ENCODE measurements at regions not wholly inside any gene's neighbourhood (a gene's known extent, or its start where the extent isn't known, plus 50 kb on each side); places are given as distances from the start of the nearest gene placed in this dataset.

- no peak overlapping the region for H3K27ac ChIP-seq
- no peak overlapping the region for H3K4me3 ChIP-seq
These were observed 133.3 kb downstream of the MGAT5B start for GRCh38 chr17:77001487-77001886.

- H3K27ac ChIP-seq, result no peak overlapping the region
- H3K4me3 ChIP-seq, result no peak overlapping the region
These were observed 134.2 kb downstream of the MGAT5B start for GRCh38 chr17:77002103-77003045.

- Histone ChIP-seq H3K27ac (no peak overlapping the region), H3K4me3 (no peak overlapping the region)
These were observed 135.5 kb downstream of the MGAT5B start for GRCh38 chr17:77003699-77004098.

GRCh38 chr17:77006971-77007649, 133.7 kb upstream of the SEC14L1 start:
- Histone ChIP-seq H3K27ac (no peak overlapping the region), H3K4me3 (no peak overlapping the region)

GRCh38 chr17:77009877-77010276, 130.9 kb upstream of the SEC14L1 start:
- H3K27ac ChIP-seq, result no peak overlapping the region
- no peak overlapping the region for H3K4me3 ChIP-seq

GRCh38 chr17:77010667-77011066, 130.1 kb upstream of the SEC14L1 start:
- no peak overlapping the region for H3K4me3 ChIP-seq
- H3K27ac ChIP-seq, result no peak overlapping the region

- Histone ChIP-seq H3K27ac (no peak overlapping the region), H3K4me3 (no peak overlapping the region)
These were observed 129.4 kb upstream of the SEC14L1 start for GRCh38 chr17:77011173-77012011.

GRCh38 chr17:77018504-77018903, 122.3 kb upstream of the SEC14L1 start:
- Histone ChIP-seq H3K4me3 (no peak overlapping the region), H3K27ac (no peak overlapping the region)

GRCh38 chr17:77019893-77020379, 120.8 kb upstream of the SEC14L1 start:
- no peak overlapping the region for H3K4me3 ChIP-seq
- H3K27ac ChIP-seq, result no peak overlapping the region

- Histone ChIP-seq H3K27ac (no peak overlapping the region), H3K4me3 (no peak overlapping the region)
These were observed 119.8 kb upstream of the SEC14L1 start for GRCh38 chr17:77020973-77021372.

- Histone ChIP-seq H3K4me3 (no peak overlapping the region), H3K27ac (no peak overlapping the region)
These were observed 118.0 kb upstream of the SEC14L1 start for GRCh38 chr17:77022766-77023165.

- H3K4me3 ChIP-seq, result no peak overlapping the region
- no peak overlapping the region for H3K27ac ChIP-seq
These were observed 115.0 kb upstream of the SEC14L1 start for GRCh38 chr17:77025781-77026180.

GRCh38 chr17:77027271-77027889, 113.4 kb upstream of the SEC14L1 start:
- Histone ChIP-seq H3K27ac (no peak overlapping the region), H3K4me3 (no peak overlapping the region)

GRCh38 chr17:77028900-77029299, 111.9 kb upstream of the SEC14L1 start:
- H3K4me3 ChIP-seq, result no peak overlapping the region
- no peak overlapping the region for H3K27ac ChIP-seq

GRCh38 chr17:77032929-77033328, 107.8 kb upstream of the SEC14L1 start:
- Histone ChIP-seq H3K27ac (no peak overlapping the region), H3K4me3 (no peak overlapping the region)

GRCh38 chr17:77033892-77034404, 106.8 kb upstream of the SEC14L1 start:
- Histone ChIP-seq H3K27ac (no peak overlapping the region), H3K4me3 (no peak overlapping the region)

GRCh38 chr17:77034677-77035424, 105.9 kb upstream of the SEC14L1 start:
- Histone ChIP-seq H3K4me3 (no peak overlapping the region), H3K27ac (no peak overlapping the region)

GRCh38 chr17:77035526-77035925, 105.2 kb upstream of the SEC14L1 start:
- no peak overlapping the region for H3K27ac ChIP-seq
- no peak overlapping the region for H3K4me3 ChIP-seq

All from skin epidermis (tissue), 12 donors.